Smooth muscle cell (in vitro differentiated cells): ENCODE measurements at regions not wholly inside any gene's neighbourhood (a gene's known extent, or its start where the extent isn't known, plus 50 kb on each side); places are given as distances from the start of the nearest gene placed in this dataset.
A peak's percentile ranks its signal among the peaks of the same experiment; 100 is the strongest.

Experiments used
- DNase-seq: peaks from one replicate; lab custom pipeline; 2025; ENCODE audit not compliant: unreplicated experiment; lab: John Stamatoyannopoulos, UW
- H2AFZ ChIP-seq: fragments of 200-600 bp; sonication (generic); 2 replicates; pipeline ENCODE4 v1.6.0; 2016; ENCODE audit warnings: antibody characterized with exemption, low read depth, mild to moderate bottlenecking
- H3F3A ChIP-seq: fragments of 200-600 bp; sonication (generic); 2 replicates; pipeline ENCODE4 v1.6.0; 2017; ENCODE audit warnings: antibody characterized with exemption, low read depth
- H3K27ac ChIP-seq: fragments of 200-600 bp; sonication (generic); 2 replicates; pipeline ENCODE4 v1.5.1; 2016; ENCODE audit warnings: low read depth, mild to moderate bottlenecking
- H3K27me3 ChIP-seq: fragments of 200-600 bp; sonication (generic); 2 replicates; pipeline ENCODE4 v1.6.1; 2016; ENCODE audit warnings: low read depth, mild to moderate bottlenecking
- H3K36me3 ChIP-seq: fragments of 200-600 bp; sonication (generic); 2 replicates; pipeline ENCODE4 v1.5.1; 2016; ENCODE audit warnings: low read depth
- H3K4me1 ChIP-seq: fragments of 200-600 bp; sonication (generic); 2 replicates; pipeline ENCODE4 v1.5.1; 2016; ENCODE audit warnings: low read depth
- H3K4me2 ChIP-seq: fragments of 200-600 bp; sonication (generic); 2 replicates; pipeline ENCODE4 v1.6.0; 2016; ENCODE audit warnings: mild to moderate bottlenecking
- H3K4me3 ChIP-seq: fragments of 200-600 bp; sonication (generic); 2 replicates; pipeline ENCODE4 v1.5.1; 2016; ENCODE audit warnings: mild to moderate bottlenecking
- H3K79me2 ChIP-seq: fragments of 200-600 bp; sonication (generic); 2 replicates; pipeline ENCODE4 v1.6.0; 2016; ENCODE audit warnings: low read depth, mild to moderate bottlenecking
- H3K9ac ChIP-seq: fragments of 200-600 bp; sonication (generic); 2 replicates; pipeline ENCODE4 v1.6.0; 2016; ENCODE audit warnings: low read depth
- H3K9me3 ChIP-seq: fragments of 200-600 bp; sonication (generic); replicated peaks from 2 replicates; pipeline ENCODE4 v1.5.1; 2016; ENCODE audit warnings: low read depth
- H4K20me1 ChIP-seq: fragments of 200-600 bp; sonication (generic); 2 replicates; pipeline ENCODE4 v1.6.0; 2016; ENCODE audit warnings: low read depth
- CTCF ChIP-seq: fragments of 200-600 bp; sonication (generic); IDR thresholded peaks from 2 replicates; pipeline ENCODE4 v1.5.1; 2017; ENCODE audit warnings: borderline replicate concordance, mild to moderate bottlenecking, antibody characterized with exemption; ENCODE audit not compliant: insufficient read depth, poor library complexity, severe bottlenecking
- WGBS: methylation state at CpG from one replicate; pipeline ENCODE4 v1.1.7; 2016; ENCODE audit warnings: low lambda C conversion rate; 5-methylcytosine and 5-hydroxymethylcytosine counted together

GRCh38 chr21:35259457-35259856 is 210.4 kb upstream of the RUNX1 start:
- no peaks in the 10 kb centered on the region for H3K79me2 ChIP-seq
- H3K27ac ChIP-seq, result no peak overlapping the region
- H3F3A ChIP-seq, result peaks cover 16% of the 10 kb centered on the region
- no peaks in the 10 kb centered on the region for H3K36me3 ChIP-seq
- peaks cover 28% of the 10 kb centered on the region for H3K4me1 ChIP-seq
- H2AFZ ChIP-seq, result no peak overlapping the region
- no peaks in the 10 kb centered on the region for H3K9me3 ChIP-seq
- TF ChIP-seq CTCF, result no peak
- no peaks in the 10 kb centered on the region for H4K20me1 ChIP-seq
- H3K4me3 ChIP-seq, result no peak overlapping the region
- no peaks in the 10 kb centered on the region for H3K27me3 ChIP-seq
- H3K4me2 ChIP-seq, result no peak overlapping the region
- no peak for DNase-seq
- H3K9ac ChIP-seq, result no peak overlapping the region
- 76% methylated on average over 2 of the region's 2 CpGs for WGBS

- WGBS, result 94% methylated on average over 6 of the region's 6 CpGs
- Histone ChIP-seq H3K27ac (peak overlapping the region; percentile 98), H3K4me2 (no peak overlapping the region)
Measured at GRCh38 chr21:35258521-35258920, 209.4 kb upstream of the RUNX1 start.

GRCh38 chr21:35257413-35257812 is 208.3 kb upstream of the RUNX1 start:
- H3K4me2 ChIP-seq, result peak overlapping the region; percentile 80
- DNase-seq, result no peak
- no peaks in the 10 kb centered on the region for H3K36me3 ChIP-seq
- H2AFZ ChIP-seq, result peak overlapping the region; percentile 3
- no peaks in the 10 kb centered on the region for H3K9me3 ChIP-seq
- no peaks in the 10 kb centered on the region for H3K79me2 ChIP-seq
- WGBS, result 24% methylated on average over 2 of the region's 2 CpGs
- H3K4me3 ChIP-seq, result no peak overlapping the region
- peak overlapping the region; percentile 98 for H3K27ac ChIP-seq
- peaks cover 27% of the 10 kb centered on the region for H3F3A ChIP-seq
- H3K27me3 ChIP-seq, result no peaks in the 10 kb centered on the region
- TF ChIP-seq CTCF, result no peak
- H4K20me1 ChIP-seq, result no peaks in the 10 kb centered on the region
- peak overlapping the region; percentile 82 for H3K9ac ChIP-seq
- H3K4me1 ChIP-seq, result peaks cover 41% of the 10 kb centered on the region

More at GRCh38 chr21:35258521-35258920, 209.4 kb upstream of the RUNX1 start:
- H3K36me3 ChIP-seq, result no peaks in the 10 kb centered on the region
- no peaks in the 10 kb centered on the region for H3K79me2 ChIP-seq
- no peak for DNase-seq
- no peak overlapping the region for H3K4me3 ChIP-seq
- no peak overlapping the region for H2AFZ ChIP-seq
- no peak overlapping the region for H3K9ac ChIP-seq
- no peak for TF ChIP-seq CTCF
- H4K20me1 ChIP-seq, result no peaks in the 10 kb centered on the region
- H3K27me3 ChIP-seq, result no peaks in the 10 kb centered on the region
- H3K4me1 ChIP-seq, result peaks cover 32% of the 10 kb centered on the region
- peaks cover 22% of the 10 kb centered on the region for H3F3A ChIP-seq
- H3K9me3 ChIP-seq, result no peaks in the 10 kb centered on the region

GRCh38 chr21:35256468-35256988 is 207.4 kb upstream of the RUNX1 start:
- WGBS, result 4% methylated on average over 10 of the region's 10 CpGs

More at GRCh38 chr21:35256468-35256988, 207.4 kb upstream of the RUNX1 start:
- Histone ChIP-seq H3K9me3 (no peaks in the 10 kb centered on the region), H3K4me3 (peak overlapping the region; percentile 27), H4K20me1 (no peaks in the 10 kb centered on the region), H2AFZ (peak overlapping the region; percentile 8), H3K4me1 (peaks cover 41% of the 10 kb centered on the region), H3K79me2 (no peaks in the 10 kb centered on the region), H3K36me3 (no peaks in the 10 kb centered on the region), H3K27me3 (no peaks in the 10 kb centered on the region), H3K4me2 (peak overlapping the region; percentile 80), H3K27ac (peak overlapping the region; percentile 98), H3K9ac (peak overlapping the region; percentile 82), H3F3A (peaks cover 27% of the 10 kb centered on the region)
- TF ChIP-seq CTCF, result no peak
- DNase-seq, result peak; percentile 43
